Stimulated activated CD8-positive, alpha-beta memory T cell treated with anti-CD3 and anti-CD28 coated beads, Interleukin-15, amount 100 ng/mL, for 24 hours (primary cell): ENCODE measurements at regions not wholly inside any gene's neighbourhood (a gene's known extent, or its start where the extent isn't known, plus 50 kb on each side); places are given as distances from the start of the nearest gene placed in this dataset.

Source experiments
- DNase-seq: peaks from one replicate; pipeline ENCODE4 v3.0.0-alpha.2; 2020; ENCODE audit warnings: low read depth

DNA sequence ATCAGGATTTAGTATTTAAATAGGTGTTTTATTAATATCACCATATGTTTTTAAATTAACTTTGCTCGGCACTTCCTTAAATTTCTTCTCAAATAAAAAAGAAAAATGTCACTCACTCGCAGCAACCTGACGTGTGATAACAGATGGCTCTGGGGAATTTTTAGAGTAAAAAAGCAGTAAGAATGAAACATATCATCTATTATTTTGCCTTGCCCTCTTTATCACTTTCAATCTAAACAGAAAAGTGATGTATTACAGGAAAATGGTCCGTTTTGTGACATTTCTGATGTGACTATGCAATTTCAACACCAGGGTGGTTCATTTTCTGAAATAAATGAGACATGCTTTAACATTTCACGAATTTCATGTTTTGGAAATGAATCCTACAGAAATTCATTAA, 1368.0 kb upstream of the LRRTM1 start:
- DNase-seq: no peak

DNA sequence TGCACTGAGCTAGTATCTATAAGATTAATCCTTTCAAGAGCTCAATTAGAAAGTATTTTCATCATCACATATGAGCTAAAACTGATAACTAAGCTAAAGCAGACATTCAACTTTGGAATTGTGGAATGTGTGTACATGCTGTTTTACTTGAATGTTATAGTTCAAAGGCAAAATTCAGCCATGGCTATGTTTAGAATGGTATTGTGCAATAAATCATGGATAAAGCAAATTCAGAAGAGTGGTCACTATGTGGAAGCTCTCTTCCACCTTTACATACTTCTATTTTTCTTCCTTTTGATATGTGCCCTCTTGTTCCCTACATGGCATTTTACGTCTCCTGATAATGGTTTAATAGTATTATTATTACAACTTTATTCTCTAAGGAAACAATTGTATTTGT, 1366.3 kb upstream of the LRRTM1 start:
- DNase-seq: no peak

DNA sequence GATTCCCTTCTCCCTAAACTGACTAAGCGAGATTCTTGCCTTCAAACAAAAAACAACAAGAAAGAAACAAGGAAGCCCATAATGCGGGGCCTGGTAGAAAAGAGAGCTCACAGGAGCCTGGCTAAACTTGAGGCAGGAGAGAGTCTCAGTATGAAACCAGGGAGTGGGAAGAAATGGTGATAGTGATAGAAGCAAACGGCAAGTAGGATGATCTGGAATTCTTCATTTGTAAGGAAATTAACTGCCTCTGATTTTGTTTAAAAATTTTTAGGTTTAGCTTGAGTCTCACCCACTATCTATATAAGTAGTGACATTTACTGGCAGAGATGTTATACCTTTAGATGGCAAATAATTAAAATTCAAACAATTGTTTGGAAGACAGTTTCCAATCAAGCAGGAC, 1356.5 kb upstream of the LRRTM1 start:
- DNase-seq: no peak

DNA sequence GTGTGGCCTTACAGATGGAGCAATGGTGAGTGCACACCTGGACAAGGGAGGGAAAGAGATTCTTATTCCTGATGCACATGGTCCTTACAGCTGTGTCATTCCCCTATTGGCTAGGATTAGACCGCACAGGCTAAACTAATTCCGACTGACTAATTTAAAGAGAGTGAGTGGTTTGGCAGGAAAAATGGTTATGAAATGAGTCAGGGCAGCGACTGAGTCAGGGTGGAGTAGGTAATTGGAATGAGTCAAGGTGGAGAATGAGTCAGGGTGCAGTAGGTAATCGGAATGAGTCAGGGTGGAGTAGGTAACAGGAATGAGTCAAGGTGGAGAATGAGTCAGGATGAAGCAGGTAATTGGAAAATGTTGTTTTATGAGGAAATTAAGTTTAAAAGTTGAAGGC, 1353.7 kb upstream of the LRRTM1 start:
- no peak for DNase-seq

DNA sequence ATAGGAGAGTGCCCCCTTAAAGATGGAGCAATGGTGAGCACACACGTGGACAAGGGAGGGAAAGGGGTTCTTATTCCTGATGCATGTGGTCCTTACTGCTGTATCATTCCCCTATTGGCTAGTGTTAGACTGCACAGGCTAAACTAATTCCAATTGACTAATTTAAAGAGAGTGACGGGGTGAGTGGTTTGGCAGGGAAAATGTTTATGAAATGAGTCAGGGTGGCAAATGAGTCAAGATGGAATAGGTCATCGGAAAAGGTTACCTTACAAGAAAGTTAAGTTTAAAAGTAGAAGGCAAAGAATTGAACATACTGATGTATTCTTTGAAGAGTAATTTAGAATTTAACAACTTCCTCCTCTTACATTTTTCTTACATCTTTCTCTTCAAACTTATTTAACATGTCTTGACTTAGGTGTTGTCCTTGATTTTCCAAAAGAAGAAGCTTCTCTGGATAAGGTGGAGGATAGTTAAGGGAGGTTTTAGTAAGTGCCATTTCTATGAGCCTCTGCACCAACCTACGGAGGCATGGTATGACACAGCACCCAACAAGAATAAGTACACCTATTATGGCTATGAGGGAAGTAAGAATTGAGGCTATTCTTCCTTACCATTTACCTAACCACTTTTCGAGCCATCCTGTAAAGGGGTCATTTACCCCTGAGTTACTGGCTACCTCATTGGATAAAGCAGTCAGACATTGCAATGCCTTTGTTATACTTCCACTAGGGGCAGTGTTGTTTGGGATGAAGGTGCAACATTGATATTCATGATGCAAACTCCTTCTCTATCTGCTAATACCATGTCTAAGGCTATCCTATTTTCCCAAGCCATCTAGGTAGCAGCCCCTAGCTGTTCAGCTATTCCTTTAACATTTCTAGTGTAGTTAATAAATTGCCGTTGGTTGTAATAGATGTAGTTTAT, 1345.8 kb upstream of the LRRTM1 start:
- no peak for DNase-seq

DNA sequence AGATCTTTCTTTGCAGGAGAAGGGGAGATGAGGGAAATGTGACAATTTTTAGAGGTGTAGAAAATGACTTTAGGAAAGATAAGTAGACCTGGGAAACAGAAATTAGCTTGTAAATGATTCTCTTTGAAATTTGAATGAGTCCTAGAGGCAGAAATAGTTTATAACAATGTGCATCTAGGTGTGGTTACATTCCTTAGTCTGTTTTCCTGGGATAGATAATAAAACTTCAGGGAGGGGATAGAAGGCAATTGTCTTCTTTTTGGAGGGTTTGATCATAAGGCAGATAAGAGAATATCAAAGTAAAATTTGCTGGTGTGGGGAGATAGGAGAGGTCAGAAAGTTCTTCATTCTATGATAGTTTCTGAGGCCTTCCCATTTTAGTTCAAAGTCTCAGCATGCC, 1344.3 kb upstream of the LRRTM1 start:
- DNase-seq: no peak

DNA sequence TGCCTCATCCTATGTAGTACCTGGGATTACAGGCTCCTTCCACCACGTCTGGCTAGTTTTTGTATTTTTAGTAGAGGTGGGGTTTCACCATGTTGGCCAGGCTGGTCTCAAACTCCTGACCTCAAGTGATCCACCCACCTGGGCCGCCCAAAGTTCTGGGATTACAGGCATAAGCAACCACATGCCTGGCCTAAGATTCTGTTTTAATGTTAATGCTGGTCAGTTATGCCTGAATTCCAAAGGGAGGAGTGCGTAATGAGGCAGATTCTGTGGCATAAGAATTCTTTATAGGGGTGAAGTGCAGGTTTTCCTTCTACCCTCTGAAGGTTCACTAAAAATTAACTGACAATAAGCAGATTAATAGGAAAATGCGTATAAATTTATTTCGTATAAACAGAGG, 1343.8 kb upstream of the LRRTM1 start:
- no peak for DNase-seq

DNA sequence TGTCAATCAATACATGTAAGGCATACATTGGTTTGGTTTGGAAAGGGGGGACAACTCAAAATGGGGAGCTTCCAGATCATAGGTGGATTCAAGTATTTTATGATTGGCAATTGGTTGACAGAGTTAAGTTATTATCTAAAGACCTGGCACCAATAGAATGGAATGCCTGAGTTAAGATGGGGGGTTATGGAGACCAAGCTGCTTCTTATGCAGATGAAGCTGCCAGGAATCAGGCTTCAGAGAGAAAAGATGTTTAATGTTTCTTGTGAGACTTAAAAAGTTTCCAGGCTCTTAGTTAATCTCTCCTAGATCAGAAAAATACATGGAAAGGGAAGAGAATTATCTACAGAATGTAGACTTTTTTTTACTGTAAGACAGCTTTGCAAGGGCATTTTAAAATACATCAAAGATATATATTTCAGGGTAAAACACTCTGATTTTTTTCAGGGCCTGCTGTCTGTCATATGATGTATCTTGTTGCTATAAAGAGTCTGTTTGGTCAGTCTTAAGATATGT, 1343.2 kb upstream of the LRRTM1 start:
- DNase-seq: no peak

DNA sequence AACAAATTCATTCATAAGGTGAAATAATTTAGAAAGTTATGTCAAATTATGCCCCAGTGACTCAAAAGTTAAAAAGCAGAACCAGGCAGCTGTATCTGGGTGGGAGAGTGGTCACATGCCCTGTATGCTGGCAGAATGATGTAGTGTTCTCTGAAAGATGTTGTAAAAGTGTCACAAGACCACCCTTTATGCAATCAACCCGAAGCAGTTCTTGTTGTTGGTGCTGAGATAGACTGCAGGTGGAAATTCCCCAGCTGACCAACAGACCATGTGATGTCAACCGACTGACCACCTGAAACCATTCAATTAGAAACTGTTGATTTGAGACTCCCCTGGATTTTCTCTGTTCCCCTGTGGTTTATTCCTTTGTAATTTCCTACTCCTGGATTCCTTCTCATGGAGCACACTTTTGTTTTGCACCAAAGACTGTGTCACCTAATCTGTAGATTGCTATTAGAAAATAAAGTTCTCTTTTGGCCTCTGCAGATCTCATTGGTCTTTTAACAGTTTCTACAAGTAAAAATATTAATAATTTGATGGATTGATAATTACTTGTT, 1341.3 kb upstream of the LRRTM1 start:
- no peak for DNase-seq

DNA sequence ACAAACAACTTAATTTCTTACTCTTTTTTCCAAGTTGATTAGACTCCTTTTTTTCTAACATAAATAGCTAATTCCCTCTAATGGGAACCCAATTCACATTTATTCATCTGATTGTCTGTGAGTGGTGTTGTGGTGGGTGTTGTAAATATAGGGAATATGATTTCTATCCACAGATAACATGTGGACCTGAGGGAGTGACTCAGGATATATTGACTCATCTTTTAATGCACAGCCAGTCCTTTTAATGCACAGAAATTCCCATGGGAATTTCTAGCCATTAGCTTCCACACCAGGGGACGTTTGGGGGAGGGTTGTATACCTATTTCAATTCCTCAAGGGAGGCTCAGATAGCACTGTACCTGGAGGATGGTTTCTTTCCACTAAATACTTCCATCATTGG, 1339.6 kb upstream of the LRRTM1 start:
- no peak for DNase-seq

DNA sequence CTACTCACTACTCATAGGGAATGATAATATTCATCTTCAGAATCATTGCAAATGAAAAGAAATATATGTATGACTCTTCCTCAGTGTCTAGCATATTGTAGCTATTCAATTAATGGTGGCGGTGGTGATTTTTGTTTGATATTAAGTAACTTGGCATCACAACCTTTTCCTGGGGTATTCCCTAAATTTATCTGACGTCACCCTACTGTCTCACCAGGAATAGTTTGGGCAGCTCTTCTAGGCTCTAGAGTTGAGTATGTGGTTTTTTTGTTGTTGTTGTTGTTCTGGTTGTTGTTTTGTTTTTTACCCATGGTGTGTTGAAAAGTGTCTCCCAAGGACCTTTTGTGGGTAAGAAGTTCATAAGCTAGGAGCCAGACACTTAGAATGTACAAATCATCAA, 1320.3 kb upstream of the LRRTM1 start:
- no peak for DNase-seq

DNA sequence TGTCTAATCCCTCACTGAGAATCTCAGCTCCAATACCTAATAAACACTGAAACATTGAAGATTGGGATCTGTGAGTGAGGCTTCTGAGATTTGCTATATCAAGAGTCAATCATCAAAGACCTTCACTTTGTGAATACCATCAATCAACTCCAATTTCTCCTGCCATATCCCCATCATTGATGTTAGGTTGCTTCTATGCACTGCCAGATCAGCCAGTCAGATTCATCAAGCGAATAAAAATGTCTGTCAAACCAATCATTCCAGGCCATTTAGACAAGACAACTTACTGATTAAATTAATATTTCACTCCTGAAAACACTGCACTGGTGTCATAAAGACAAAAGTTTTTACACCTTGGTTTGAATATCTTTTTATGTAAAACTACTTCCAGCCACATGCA, 1295.5 kb upstream of the LRRTM1 start:
- DNase-seq: no peak

DNA sequence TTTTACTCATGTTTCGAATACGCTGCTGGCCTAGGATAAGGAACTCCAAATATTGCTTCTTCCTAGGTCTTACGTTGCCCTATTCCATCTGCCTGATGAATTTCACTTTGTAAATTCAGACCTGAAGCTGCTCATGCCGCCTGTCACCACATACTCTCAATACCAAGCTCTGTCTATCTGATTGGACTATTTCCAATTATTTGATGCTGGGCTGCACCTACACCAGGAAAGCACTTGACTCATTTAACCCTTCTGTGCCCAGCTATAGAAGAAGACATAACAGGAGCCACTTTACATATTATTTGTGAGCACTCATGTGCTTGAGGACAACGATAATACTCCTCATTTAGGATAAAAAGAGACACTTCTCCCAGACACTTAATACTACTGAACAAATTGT, 1293.9 kb upstream of the LRRTM1 start:
- no peak for DNase-seq

DNA sequence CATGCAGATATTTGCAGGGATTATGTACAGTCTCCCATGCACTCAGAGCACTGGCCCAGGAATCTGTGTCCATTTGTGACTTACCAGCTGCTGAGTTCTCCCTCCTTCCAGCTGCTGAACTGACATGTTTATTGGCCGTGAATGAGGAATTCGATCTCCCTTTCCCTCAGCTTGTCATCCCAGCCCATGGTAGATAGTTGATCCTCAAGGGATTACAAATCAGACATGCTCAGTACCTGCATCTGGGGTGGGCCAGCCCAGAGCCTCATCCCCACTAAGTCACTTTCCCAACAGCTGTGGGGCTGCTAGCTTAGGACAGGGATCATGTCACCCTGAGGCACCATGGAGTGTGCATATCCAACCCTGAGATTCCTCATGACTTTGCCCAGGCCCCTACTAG, 1284.9 kb upstream of the LRRTM1 start:
- DNase-seq: no peak

DNA sequence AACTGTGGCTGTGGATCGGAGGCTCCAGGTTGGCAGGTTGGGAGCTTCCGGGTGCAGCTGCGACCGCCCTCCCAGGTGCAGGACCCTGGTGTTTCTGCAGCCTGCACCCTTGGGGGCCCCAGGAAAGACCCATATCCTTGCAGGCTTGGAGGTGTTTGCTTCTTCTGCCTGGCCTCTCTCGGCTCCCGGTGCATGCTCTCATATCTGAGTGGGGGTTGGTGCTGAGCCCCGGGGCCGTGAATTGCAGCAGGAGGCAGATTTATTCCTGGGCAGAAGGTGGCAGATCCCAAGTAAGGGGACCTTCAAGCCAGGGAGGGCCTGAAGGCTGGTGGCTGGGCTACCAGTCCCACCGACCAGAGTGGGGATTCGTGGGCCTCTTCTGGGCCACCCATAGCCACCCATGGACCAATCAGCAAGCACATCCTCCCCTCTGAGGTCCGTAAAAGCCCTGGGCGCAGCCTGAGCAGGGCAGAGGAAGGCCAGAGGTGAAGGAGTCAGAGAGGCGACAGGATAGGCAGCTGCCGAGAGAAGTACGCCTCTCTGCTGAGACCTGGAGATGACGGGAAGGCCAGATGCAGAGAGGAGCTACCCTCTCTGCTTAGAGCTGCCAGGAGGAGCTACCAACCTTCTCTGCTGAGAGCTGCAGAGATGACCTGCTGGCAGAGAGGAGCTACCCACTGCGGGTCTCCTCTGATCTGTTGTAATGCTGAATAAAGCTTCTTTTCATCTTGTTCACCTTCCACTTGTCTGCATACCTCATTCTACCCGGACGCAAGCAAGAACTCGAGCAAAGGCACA, 1279.0 kb upstream of the LRRTM1 start:
- DNase-seq: no peak

DNA sequence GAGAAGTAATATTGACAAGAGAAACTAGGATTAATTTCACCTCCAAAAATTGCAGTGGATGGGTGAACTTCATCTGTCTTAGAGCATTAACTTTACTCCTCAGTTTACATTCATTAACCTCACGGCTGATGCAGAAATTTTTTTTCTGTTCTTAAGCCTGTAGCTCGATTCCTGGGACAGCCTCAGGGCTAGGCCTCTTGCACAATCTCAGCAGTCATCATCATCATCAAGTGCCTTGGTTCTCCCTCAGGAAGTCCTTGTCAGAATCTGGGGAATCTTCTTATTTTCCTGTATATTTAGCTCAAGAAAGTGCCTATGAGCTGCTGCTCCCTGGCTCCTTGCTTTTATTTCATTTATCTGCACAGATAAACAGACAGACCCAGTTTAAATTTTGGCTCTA, 1272.2 kb upstream of the LRRTM1 start:
- no peak for DNase-seq

DNA sequence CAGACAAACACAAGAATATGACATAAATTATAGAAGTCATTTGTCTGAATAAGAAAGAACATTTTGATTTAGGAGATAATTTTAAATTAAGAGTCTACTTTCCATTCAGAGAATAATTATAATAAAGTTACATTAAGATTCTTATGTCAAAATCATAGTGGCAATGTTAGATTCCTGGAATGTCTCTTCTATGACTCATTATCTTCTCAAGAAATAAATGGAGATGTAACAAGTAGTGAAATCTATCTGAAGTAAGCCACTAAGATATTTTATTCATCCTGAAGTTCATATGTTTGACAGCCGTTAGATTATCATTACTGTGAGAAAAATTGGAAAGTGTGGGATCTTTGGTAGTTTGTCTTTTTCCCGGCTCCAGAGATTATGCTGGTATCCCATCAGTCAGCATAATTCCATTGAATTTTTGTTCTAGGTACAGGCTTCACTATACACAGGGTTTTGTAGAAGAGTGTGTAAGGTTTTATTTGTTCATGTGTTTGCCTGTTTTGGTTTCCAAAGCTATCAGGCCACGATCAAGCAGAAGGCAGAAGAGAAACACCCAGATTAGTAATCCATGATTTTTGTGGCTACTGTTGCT, 1246.6 kb upstream of the LRRTM1 start:
- no peak for DNase-seq

DNA sequence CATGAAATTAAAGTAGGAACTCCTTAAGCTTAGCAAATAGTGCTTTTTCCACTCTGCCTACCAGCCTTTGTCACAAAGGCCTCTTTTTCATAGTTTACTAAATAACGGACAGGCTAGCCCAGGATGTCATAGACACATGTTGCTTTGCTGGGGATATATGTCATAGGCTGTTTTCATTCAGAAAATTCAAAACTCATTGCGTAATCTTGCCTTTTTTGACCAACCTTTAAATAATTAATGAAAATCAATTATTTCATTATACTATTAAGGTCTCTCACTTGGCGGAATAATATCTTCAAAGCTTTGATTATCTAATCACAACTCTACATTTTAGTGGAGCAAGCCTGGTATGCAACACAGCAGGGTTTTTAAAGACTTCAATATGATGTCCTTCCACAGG, 1245.7 kb upstream of the LRRTM1 start:
- no peak for DNase-seq

DNA sequence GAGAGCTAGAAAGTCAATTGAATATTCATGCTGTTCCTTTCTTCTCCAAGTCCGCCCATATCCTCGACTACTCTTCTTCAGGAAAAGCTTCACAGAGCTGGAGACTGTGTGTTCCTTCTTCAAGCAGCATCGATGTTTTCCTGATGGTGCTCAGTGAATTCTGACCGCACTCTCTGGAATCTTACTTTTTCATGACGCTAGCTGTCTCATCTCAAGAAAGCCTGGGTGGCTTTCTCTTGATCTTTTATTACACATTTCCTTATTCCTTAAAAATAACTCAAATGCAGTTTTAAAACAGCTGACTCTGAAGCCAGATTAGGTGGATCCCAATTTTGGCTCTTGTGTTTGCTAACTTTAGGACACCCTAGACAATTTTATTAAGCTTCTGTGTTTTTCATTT, 1245.1 kb upstream of the LRRTM1 start:
- DNase-seq: no peak

DNA sequence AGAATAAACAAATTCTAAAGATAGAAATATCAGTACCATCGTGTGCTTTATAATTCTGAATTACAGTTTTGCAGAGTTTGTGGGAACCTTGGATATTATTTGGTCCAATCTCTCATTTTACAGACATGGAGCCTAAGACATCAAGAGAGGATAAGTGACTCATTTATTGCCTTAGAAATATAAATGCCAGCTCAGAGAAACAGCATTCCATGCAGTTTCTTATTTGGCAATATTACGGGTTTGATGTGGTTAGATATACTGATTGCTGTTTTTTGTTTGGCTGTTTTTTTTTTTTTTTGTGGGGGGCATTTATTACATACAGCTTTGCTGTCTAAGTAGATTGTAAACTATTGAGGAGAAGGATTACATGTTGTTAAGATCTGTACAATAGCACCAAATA, 1241.1 kb upstream of the LRRTM1 start:
- no peak for DNase-seq

DNA sequence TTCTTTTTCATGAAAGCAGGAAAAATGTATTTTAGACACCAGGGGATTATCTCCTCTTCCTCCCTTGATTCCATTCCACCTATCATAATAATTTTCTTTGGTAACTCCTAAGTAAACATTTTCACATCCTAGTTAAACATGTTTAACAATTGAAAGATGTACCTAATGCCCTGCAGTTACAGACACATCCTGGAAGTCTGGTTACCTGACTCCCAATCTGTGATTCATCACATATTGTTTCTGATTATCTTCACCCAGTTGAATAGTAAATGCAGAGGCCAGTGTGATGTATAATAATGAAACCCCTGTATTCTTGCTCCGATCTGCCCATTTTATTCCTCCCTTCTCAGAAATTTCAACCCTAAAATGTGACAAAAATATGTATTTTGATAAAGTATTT, 1237.6 kb upstream of the LRRTM1 start:
- DNase-seq: no peak

DNA sequence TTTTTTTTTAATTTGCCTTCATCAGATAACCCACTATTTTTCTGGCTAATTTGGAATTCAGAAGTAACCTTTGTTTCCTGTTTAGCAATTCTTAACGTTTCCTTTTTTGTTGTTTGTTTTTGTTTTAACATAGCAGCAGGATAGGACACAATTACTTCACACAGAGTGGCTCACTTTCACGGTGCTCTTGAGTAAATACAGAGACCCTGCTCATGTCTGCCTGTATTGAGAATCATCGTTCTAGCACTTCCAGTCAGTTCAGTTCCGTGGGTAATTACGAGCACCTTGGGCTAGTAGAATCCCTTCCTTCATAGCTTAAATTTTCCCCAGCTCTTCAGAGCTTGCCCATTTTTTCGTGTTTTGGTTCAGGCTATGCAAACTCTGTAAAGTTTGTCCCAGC, 1225.4 kb upstream of the LRRTM1 start:
- no peak for DNase-seq
